Common myeloid progenitor, CD34-positive (primary cell): ENCODE measurements at regions not wholly inside any gene's neighbourhood (a gene's known extent, or its start where the extent isn't known, plus 50 kb on each side); places are given as distances from the start of the nearest gene placed in this dataset.
A peak's percentile ranks its signal among the peaks of the same experiment; 100 is the strongest.

Experiments used
- CTCF ChIA-PET: fragments of 350-600 bp; sonication (Branson Sonifier 250); formaldehyde crosslinking; loops from one replicate; lab custom pipeline; 2021; ENCODE audit warnings: antibody characterized with exemption; lab: Charles Lee
- POLR2A ChIA-PET: fragments of 350-600 bp; sonication (Branson Sonifier 250); formaldehyde crosslinking; loops from one replicate; lab custom pipeline; 2021; ENCODE audit warnings: antibody characterized with exemption; lab: Charles Lee
- DNase-seq, 3 donors: peaks; one replicate each; pipeline versions ENCODE4 v3.0.0 to v3.0.0-alpha.2; 2013
- H3K27ac ChIP-seq, 2 experiments: 1 replicate in 1 of 2; 2 replicates in 1 of 2; pipeline ENCODE4 v1.7.0; 2013; ENCODE audit warnings: inconsistent platforms in 2 of 2, low read length in 2 of 2, mild to moderate bottlenecking in 2 of 2, low read depth in 1 of 2, moderate library complexity in 1 of 2; ENCODE audit not compliant: severe bottlenecking in 2 of 2, insufficient read depth in 1 of 2, poor library complexity in 1 of 2
- H3K27me3 ChIP-seq, 5 experiments: replicated peaks in 2 of 5; 1 replicate in 3 of 5; 2 replicates in 2 of 5; pipeline versions ENCODE4 v1.6.1 to v1.7.0; 2013; ENCODE audit warnings: low read length in 4 of 5, mild to moderate bottlenecking in 2 of 5, moderate library complexity in 2 of 5, inconsistent platforms in 1 of 5; ENCODE audit not compliant: insufficient read depth in 5 of 5, control insufficient read depth in 4 of 5
- H3K36me3 ChIP-seq, 4 experiments: 1 replicate in 2 of 4; 2 replicates in 2 of 4; pipeline versions ENCODE4 v1.6.1 to v1.7.0; 2013; ENCODE audit warnings: low read length in 3 of 4, control low read depth in 1 of 4, mild to moderate bottlenecking in 1 of 4; ENCODE audit not compliant: control insufficient read depth in 4 of 4, insufficient read depth in 4 of 4
- H3K4me1 ChIP-seq, 4 experiments: 1 replicate in 3 of 4; 2 replicates in 1 of 4; pipeline versions ENCODE4 v1.6.1 to v1.7.1; 2013; ENCODE audit warnings: low read length in 3 of 4, mild to moderate bottlenecking in 3 of 4, control low read depth in 1 of 4, inconsistent platforms in 1 of 4, moderate library complexity in 1 of 4; ENCODE audit not compliant: control insufficient read depth in 4 of 4, insufficient read depth in 4 of 4; ENCODE audit errors: control extremely low read depth in 1 of 4
- H3K4me3 ChIP-seq, 7 experiments: 1 replicate in 4 of 7; 2 replicates in 3 of 7; pipeline versions ENCODE4 v1.5.1 to v1.7.0; 2013; ENCODE audit warnings: mild to moderate bottlenecking in 7 of 7, low read length in 6 of 7, moderate library complexity in 6 of 7, inconsistent platforms in 2 of 7, low read depth in 2 of 7, control low read depth in 1 of 7; ENCODE audit not compliant: insufficient read depth in 4 of 7, control insufficient read depth in 1 of 7; ENCODE audit errors: extremely low read depth in 1 of 7
- H3K9me3 ChIP-seq, 5 experiments: 1 replicate in 4 of 5; 2 replicates in 1 of 5; pipeline versions ENCODE4 v1.6.1 to v1.7.1; 2013; ENCODE audit warnings: low read length in 4 of 5, mild to moderate bottlenecking in 2 of 5, inconsistent platforms in 1 of 5, low read depth in 1 of 5, moderate library complexity in 1 of 5; ENCODE audit not compliant: control insufficient read depth in 4 of 5, insufficient read depth in 2 of 5; ENCODE audit errors: control extremely low read depth in 1 of 5
- WGBS: methylation state at CpG from one replicate; pipeline ENCODE4 v1.1.5; 2013; ENCODE audit not compliant: insufficient coverage; 5-methylcytosine and 5-hydroxymethylcytosine counted together

GRCh38 chr13:40075281-40075680 is 419.8 kb downstream of the COG6 start:
- CTCF ChIA-PET, result interaction anchor here (0.9 to 1.6 kb wide), 3 partner anchors 14 to 607 kb away, joined by 3 to 7 read pairs (median 3); no protein-coding TSS in a partner anchor

DNA sequence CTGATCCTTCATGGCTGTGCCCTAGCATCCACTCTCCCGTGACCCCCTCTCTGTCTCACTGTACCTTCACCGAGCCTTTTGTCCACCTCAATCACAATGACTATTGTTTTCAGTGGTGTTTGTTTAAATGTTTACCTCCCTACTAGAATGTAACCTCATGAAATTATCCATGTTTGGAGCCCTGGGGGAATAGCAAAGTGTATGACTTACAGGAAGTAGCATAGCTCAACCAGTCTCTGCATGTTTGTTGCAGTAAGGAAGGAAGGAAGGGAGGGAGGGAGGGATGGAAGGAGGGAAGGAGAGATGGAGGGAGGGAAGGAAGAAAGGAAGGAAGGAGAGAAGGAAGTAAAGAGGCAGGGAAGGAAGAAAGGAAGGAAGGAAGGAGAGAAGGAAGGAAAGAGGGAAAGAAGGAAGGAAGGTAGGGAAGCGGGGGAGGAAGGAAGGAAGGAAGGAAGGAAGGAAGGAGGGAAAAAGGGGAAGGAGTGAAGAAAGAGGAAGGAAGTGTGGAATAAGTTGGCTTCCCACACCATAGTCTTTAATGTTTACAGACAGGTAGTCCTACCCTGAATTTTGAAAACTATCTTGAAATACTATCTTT is 421.4 kb downstream of the COG6 start:
- Histone ChIP-seq H3K4me1 (no peaks in the 10 kb centered on the region), H3K9me3 (peaks cover 0 to 5% (median 0%) of the 10 kb centered on the region in 5 experiments), H3K4me3 (no peak overlapping the region), H3K36me3 (no peaks in the 10 kb centered on the region), H3K27me3 (no peaks in the 10 kb centered on the region), H3K27ac (no peak overlapping the region)
- peak in 1 of 3 donors; percentile 16 for DNase-seq
- ChIA-PET POLR2A (no interaction called here), CTCF (interaction anchor here (0.6 kb wide), 1 partner anchor 138 kb away, joined by 3 read pairs; no protein-coding TSS in a partner anchor)
- 93% methylated on average over 1 of the region's 3 CpGs for WGBS

More at GRCh38 chr13:40075281-40075680, 419.8 kb downstream of the COG6 start:
- Histone ChIP-seq H3K27me3 (no peaks in the 10 kb centered on the region), H3K4me1 (no peaks in the 10 kb centered on the region), H3K27ac (no peak overlapping the region), H3K36me3 (no peaks in the 10 kb centered on the region), H3K9me3 (no peaks in the 10 kb centered on the region), H3K4me3 (no peak overlapping the region)
- no peak for DNase-seq
- POLR2A ChIA-PET, result no interaction called here
- WGBS, result 100% methylated on average over 4 of the region's 5 CpGs

- CTCF ChIA-PET, result interaction anchor here (0.5 to 1.0 kb wide), 3 partner anchors 9 to 139 kb away, joined by 3 read pairs; no protein-coding TSS in a partner anchor
- POLR2A ChIA-PET, result no interaction called here
- H3K27me3 ChIP-seq, result no peaks in the 10 kb centered on the region
- no peaks in the 10 kb centered on the region for H3K36me3 ChIP-seq
- H3K4me3 ChIP-seq, result no peak overlapping the region
- WGBS, result 98% methylated on average over 6 of the region's 9 CpGs
- peaks cover 0 to 5% (median 0%) of the 10 kb centered on the region in 5 experiments for H3K9me3 ChIP-seq
- no peak overlapping the region for H3K27ac ChIP-seq
- peak in 1 of 3 donors; percentile 34 for DNase-seq
- no peaks in the 10 kb centered on the region for H3K4me1 ChIP-seq
Observed at GRCh38 chr13:40077396-40078027, 422.1 kb downstream of the COG6 start.

GRCh38 chr13:40079721-40080120 is 424.3 kb downstream of the COG6 start:
- Histone ChIP-seq H3K4me1 (no peaks in the 10 kb centered on the region), H3K4me3 (no peak overlapping the region), H3K9me3 (peaks cover 0 to 5% (median 0%) of the 10 kb centered on the region in 5 experiments), H3K36me3 (no peaks in the 10 kb centered on the region), H3K27ac (no peak overlapping the region), H3K27me3 (no peaks in the 10 kb centered on the region)
- POLR2A ChIA-PET, result no interaction called here
- CTCF ChIA-PET, result interaction anchor here (1.5 to 1.7 kb wide), 2 partner anchors 13 to 359 kb away, joined by 3 read pairs; no protein-coding TSS in a partner anchor
- DNase-seq, result no peak
- 100% methylated on average over 1 of the region's 1 CpG for WGBS

DNA sequence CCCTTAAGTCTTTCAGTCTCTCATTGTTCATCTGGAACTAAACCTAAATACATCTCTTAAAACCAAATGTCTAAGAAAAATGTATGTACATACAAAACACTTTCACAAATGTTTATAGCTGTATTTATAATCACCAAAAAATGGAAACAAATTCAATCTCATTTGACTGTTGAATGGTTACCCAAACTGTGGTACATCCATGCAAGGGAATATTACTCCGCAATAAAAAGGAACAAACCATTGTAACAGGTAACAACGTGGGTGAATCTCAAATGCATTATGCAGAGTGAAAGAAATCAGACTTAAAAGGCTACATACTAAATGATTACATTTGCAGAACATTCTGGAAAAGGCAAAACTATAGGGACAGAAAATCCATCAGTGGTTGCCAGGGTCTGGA is 425.2 kb downstream of the COG6 start:
- Histone ChIP-seq H3K4me3 (no peak overlapping the region), H3K27ac (no peak overlapping the region), H3K36me3 (no peaks in the 10 kb centered on the region), H3K27me3 (no peaks in the 10 kb centered on the region), H3K4me1 (no peaks in the 10 kb centered on the region), H3K9me3 (peaks cover 0 to 5% (median 0%) of the 10 kb centered on the region in 5 experiments)
- POLR2A ChIA-PET, result no interaction called here
- 100% methylated on average over 2 of the region's 2 CpGs for WGBS
- no peak for DNase-seq
- CTCF ChIA-PET, result no interaction called here

DNA sequence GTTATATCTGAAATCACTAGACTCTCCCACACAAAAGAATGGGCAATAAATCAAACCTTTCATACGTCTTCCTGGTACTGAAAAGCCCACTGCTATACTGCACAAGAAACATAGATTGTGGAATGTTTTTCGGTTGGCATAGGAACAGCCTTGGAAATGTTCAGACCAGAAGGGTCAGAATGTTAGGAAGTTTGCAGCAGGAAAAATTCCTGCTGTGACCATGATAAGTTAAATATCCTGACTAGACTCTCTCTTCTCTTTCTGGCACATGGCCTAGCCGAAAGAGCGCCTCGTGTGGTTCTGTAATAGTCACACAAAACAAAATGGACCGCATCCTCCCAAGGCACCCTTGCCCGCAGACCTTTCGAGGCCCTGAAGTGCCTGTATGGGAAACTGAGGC is 427.2 kb downstream of the COG6 start:
- CTCF ChIA-PET, result no interaction called here
- no peak overlapping the region for H3K4me3 ChIP-seq
- no peaks in the 10 kb centered on the region for H3K36me3 ChIP-seq
- peaks cover 0 to 5% (median 0%) of the 10 kb centered on the region in 5 experiments for H3K9me3 ChIP-seq
- POLR2A ChIA-PET, result no interaction called here
- H3K4me1 ChIP-seq, result no peaks in the 10 kb centered on the region
- H3K27ac ChIP-seq, result no peak overlapping the region
- H3K27me3 ChIP-seq, result no peaks in the 10 kb centered on the region
- 100% methylated on average over 5 of the region's 8 CpGs for WGBS
- DNase-seq, result peak in 1 of 3 donors; percentile 33

GRCh38 chr13:40083841-40084240 is 428.4 kb downstream of the COG6 start:
- Histone ChIP-seq H3K27ac (no peak overlapping the region), H3K4me3 (no peak overlapping the region), H3K36me3 (no peaks in the 10 kb centered on the region), H3K27me3 (no peaks in the 10 kb centered on the region), H3K4me1 (no peaks in the 10 kb centered on the region), H3K9me3 (peaks cover 0 to 5% (median 0%) of the 10 kb centered on the region in 5 experiments)
- 92% methylated on average over 2 of the region's 2 CpGs for WGBS
- DNase-seq, result no peak
- POLR2A ChIA-PET, result no interaction called here
- CTCF ChIA-PET, result interaction anchor here (1.0 to 1.6 kb wide), 2 partner anchors 14 to 16 kb away, joined by 4 to 7 read pairs; no protein-coding TSS in a partner anchor
